Fibroblast of lung (primary cell): ENCODE measurements at regions not wholly inside any gene's neighbourhood (a gene's known extent, or its start where the extent isn't known, plus 50 kb on each side); places are given as distances from the start of the nearest gene placed in this dataset.

ENCODE experiments used
- EZH2 ChIP-seq: IDR thresholded peaks from 2 replicates; pipeline ENCODE4 v1.5.1; 2012; ENCODE audit warnings: low read length, control low read depth, mild to moderate bottlenecking; ENCODE audit errors: missing control alignments
- TF ChIP-seq, protein P1 (sequence below), 2 donors: IDR thresholded peaks in 1 of 2; conservative IDR thresholded peaks in 1 of 2; 1 replicate in 1 of 2; 2 replicates in 1 of 2; pipeline ENCODE4 v1.5.1; 2011 to 2012; ENCODE audit warnings: low read length in 2 of 2, control low read depth in 1 of 2, inconsistent platforms in 1 of 2, low read depth in 1 of 2, mild to moderate bottlenecking in 1 of 2

DNA sequence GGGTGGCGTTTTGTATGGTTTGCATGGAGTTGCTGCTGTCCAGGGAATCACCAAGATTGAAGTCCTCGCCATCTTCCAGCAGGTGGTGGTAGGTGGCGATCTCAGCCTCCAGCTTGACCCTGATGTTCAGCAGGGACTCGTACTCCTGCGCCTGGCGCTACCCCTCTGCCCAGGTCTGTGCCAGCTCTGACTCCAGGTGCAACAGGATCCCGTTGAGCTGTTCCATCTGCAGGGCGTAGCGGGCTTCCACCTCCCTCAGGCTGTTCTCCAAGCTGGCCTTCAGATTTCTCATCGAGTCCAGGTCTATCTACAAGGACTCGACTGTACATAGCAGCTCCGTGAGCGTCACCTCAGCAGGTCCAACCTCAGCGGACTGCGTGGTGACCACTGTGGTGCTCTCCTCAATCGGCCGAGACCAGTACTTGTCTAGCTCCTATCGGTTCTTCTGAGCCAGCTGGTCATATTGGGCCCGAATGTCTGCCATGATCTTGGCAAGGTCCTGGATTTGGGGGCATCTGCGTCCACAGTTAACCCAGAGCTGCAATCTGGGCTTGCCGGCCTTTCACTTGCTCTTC, 1584.8 kb upstream of the ACO1 start:
- TF ChIP-seq, protein P1, sequence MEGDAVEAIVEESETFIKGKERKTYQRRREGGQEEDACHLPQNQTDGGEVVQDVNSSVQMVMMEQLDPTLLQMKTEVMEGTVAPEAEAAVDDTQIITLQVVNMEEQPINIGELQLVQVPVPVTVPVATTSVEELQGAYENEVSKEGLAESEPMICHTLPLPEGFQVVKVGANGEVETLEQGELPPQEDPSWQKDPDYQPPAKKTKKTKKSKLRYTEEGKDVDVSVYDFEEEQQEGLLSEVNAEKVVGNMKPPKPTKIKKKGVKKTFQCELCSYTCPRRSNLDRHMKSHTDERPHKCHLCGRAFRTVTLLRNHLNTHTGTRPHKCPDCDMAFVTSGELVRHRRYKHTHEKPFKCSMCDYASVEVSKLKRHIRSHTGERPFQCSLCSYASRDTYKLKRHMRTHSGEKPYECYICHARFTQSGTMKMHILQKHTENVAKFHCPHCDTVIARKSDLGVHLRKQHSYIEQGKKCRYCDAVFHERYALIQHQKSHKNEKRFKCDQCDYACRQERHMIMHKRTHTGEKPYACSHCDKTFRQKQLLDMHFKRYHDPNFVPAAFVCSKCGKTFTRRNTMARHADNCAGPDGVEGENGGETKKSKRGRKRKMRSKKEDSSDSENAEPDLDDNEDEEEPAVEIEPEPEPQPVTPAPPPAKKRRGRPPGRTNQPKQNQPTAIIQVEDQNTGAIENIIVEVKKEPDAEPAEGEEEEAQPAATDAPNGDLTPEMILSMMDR (conservative IDR thresholded peaks at IDR 0.05 in 1 of 2, IDR thresholded peaks at IDR 0.05 in 1 of 2; ENCODE audit: low read depth in 1 of 2, low read length in 2 of 2), result no peak
- no peak for TF ChIP-seq EZH2
